ENCODE measurements at regions not wholly inside any gene's neighbourhood (a gene's known extent, or its start where the extent isn't known, plus 50 kb on each side); places are given as distances from the start of the nearest gene placed in this dataset.

DNA sequence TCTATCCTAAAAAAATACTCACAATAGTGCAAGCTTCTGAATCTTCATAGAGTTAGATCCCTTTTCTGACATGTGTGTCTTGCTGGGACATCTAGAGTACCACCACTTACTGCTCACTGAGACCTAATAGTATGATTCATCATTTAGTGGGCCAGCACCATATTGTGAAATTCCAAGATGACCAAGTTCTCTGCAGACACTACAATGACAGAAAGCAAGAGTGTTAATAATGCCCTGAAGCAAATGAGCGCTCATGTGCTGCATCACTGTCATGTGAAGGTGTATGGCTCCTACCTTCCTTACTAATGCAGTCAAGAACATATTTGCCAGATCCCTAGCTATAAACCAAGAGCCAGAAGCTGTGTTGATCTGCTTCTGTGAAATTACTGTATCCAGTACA lies 606.2 kb upstream of the NXPH2 start:
- TF ChIP-seq EZH2 (IDR thresholded peaks at IDR 0.05) (no peak), POLR2AphosphoS5 (IDR thresholded peaks at IDR 0.05; ENCODE audit: borderline replicate concordance, low read depth, low read length) (no peak)
